Liver (tissue), 8 donors: ENCODE measurements at regions not wholly inside any gene's neighbourhood (a gene's known extent, or its start where the extent isn't known, plus 50 kb on each side); places are given as distances from the start of the nearest gene placed in this dataset.

ENCODE experiments used
- DNase-seq: peaks from one replicate; pipeline ENCODE4 v3.0.0-alpha.2; 2017; ENCODE audit warnings: low spot score
- H3K27ac ChIP-seq, 2 donors: one replicate each; pipeline ENCODE4 v1.7.0; 2013; ENCODE audit warnings: inconsistent platforms in 2 of 2, low read length in 2 of 2, control low read depth in 1 of 2, low read depth in 1 of 2, mild to moderate bottlenecking in 1 of 2
- H3K27me3 ChIP-seq, 4 donors: one replicate each; pipeline versions ENCODE4 v1.6.1 to v1.7.0; 2013; ENCODE audit warnings: low read length in 3 of 4, inconsistent platforms in 1 of 4, mild to moderate bottlenecking in 1 of 4, moderate library complexity in 1 of 4; ENCODE audit not compliant: control insufficient read depth in 4 of 4, insufficient read depth in 4 of 4
- H3K36me3 ChIP-seq, 4 donors: one replicate each; pipeline versions ENCODE4 v1.6.1 to v1.7.0; 2013; ENCODE audit warnings: low read length in 3 of 4, mild to moderate bottlenecking in 3 of 4, low read depth in 1 of 4, moderate library complexity in 1 of 4; ENCODE audit not compliant: control insufficient read depth in 4 of 4, insufficient read depth in 3 of 4
- H3K4me1 ChIP-seq, 4 donors: one replicate each; pipeline versions ENCODE4 v1.6.1 to v1.7.0; 2013; ENCODE audit warnings: low read length in 3 of 4, mild to moderate bottlenecking in 3 of 4, moderate library complexity in 1 of 4; ENCODE audit not compliant: control insufficient read depth in 4 of 4, insufficient read depth in 4 of 4
- H3K4me3 ChIP-seq, 3 donors: one replicate each; pipeline versions ENCODE4 v1.6.1 to v1.7.0; 2013; ENCODE audit warnings: low read length in 3 of 3, control low read depth in 1 of 3, low read depth in 1 of 3, mild to moderate bottlenecking in 1 of 3
- H3K9ac ChIP-seq, 2 donors: one replicate each; pipeline ENCODE4 v1.7.0; 2013; ENCODE audit warnings: low read length in 2 of 2, mild to moderate bottlenecking in 2 of 2, moderate library complexity in 2 of 2, control low read depth in 1 of 2, low read depth in 1 of 2
- H3K9me3 ChIP-seq, 4 donors: one replicate each; pipeline versions ENCODE4 v1.6.1 to v1.7.0; 2013; ENCODE audit warnings: low read length in 3 of 4; ENCODE audit not compliant: control insufficient read depth in 4 of 4
- EGR1 ChIP-seq, 2 donors: IDR thresholded peaks; 2 replicates each; pipeline ENCODE4 v1.6.1; 2016 to 2018; ENCODE audit warnings: antibody characterized with exemption in 2 of 2, low read depth in 2 of 2
- FOXA1 ChIP-seq: IDR thresholded peaks from 2 replicates; pipeline ENCODE4 v1.6.1; 2016; ENCODE audit warnings: antibody characterized with exemption
- FOXA2 ChIP-seq: IDR thresholded peaks from 2 replicates; pipeline ENCODE4 v1.6.1; 2016; ENCODE audit warnings: antibody characterized with exemption
- GABPA ChIP-seq, 2 donors: IDR thresholded peaks in 1 of 2; conservative IDR thresholded peaks in 1 of 2; 2 replicates each; pipeline ENCODE4 v1.6.1; 2016; ENCODE audit warnings: antibody characterized with exemption in 2 of 2, mild to moderate bottlenecking in 1 of 2, moderate library complexity in 1 of 2
- HNF4A ChIP-seq, 2 donors: conservative IDR thresholded peaks; 2 replicates each; pipeline ENCODE4 v1.6.1; 2016; ENCODE audit warnings: antibody characterized with exemption in 2 of 2, mild to moderate bottlenecking in 2 of 2
- HNF4G ChIP-seq: IDR thresholded peaks from 2 replicates; pipeline ENCODE4 v1.6.1; 2016; ENCODE audit warnings: antibody characterized with exemption
- JUND ChIP-seq, 2 donors: IDR thresholded peaks; 2 replicates each; pipeline ENCODE4 v1.6.1; 2016; ENCODE audit warnings: antibody characterized with exemption in 2 of 2
- NR2F2 ChIP-seq: IDR thresholded peaks from 2 replicates; pipeline ENCODE4 v1.6.1; 2016; ENCODE audit warnings: antibody characterized with exemption
- RAD21 ChIP-seq, 2 donors: IDR thresholded peaks; 2 replicates each; pipeline ENCODE4 v1.6.1; 2016; ENCODE audit warnings: antibody characterized with exemption in 2 of 2, mild to moderate bottlenecking in 2 of 2
- RXRA ChIP-seq, 2 donors: IDR thresholded peaks; 2 replicates each; pipeline ENCODE4 v1.6.1; 2017 to 2018; ENCODE audit warnings: antibody characterized with exemption in 2 of 2, mild to moderate bottlenecking in 1 of 2
- SP1 ChIP-seq: IDR thresholded peaks from 2 replicates; pipeline ENCODE4 v1.6.1; 2018; ENCODE audit warnings: antibody characterized with exemption, mild to moderate bottlenecking
- TAF1 ChIP-seq: conservative IDR thresholded peaks from 2 replicates; pipeline ENCODE4 v1.6.1; 2016; ENCODE audit warnings: antibody characterized with exemption, mild to moderate bottlenecking
- YY1 ChIP-seq: IDR thresholded peaks from 2 replicates; pipeline ENCODE4 v1.6.1; 2016; ENCODE audit warnings: antibody characterized with exemption, mild to moderate bottlenecking
- WGBS: extraction: QIAGEN DNeasy Blood & Tissue Kit; methylation state at CpG from one replicate; pipeline ENCODE4 v1.1.7; 2013; 5-methylcytosine and 5-hydroxymethylcytosine counted together
- TF ChIP-seq, protein P1 (sequence below): IDR thresholded peaks from 2 replicates; pipeline ENCODE4 v1.6.1; 2016; ENCODE audit warnings: antibody characterized with exemption
- TF ChIP-seq, protein P2 (sequence below): IDR thresholded peaks from 2 replicates; pipeline ENCODE4 v1.6.1; 2016; ENCODE audit warnings: antibody characterized with exemption
- TF ChIP-seq, protein P3 (sequence below): fragments of 150-350 bp; IDR thresholded peaks from 2 replicates; pipeline ENCODE4 v1.5.1; 2017; ENCODE audit warnings: improper control_type of control experiment, low read depth, low read length; ENCODE audit not compliant: missing input control
- TF ChIP-seq, protein P4 (sequence below): IDR thresholded peaks from 2 replicates; pipeline ENCODE4 v1.6.1; 2016; ENCODE audit warnings: antibody characterized with exemption
- TF ChIP-seq, protein P5 (sequence below): IDR thresholded peaks from 2 replicates; pipeline ENCODE4 v1.6.1; 2016; ENCODE audit warnings: antibody characterized with exemption, mild to moderate bottlenecking
- donor health status: healthy.
- donor health status: healthy.
- donor health status: healthy.
- donor health status: healthy.
- donor health status: healthy.

DNA sequence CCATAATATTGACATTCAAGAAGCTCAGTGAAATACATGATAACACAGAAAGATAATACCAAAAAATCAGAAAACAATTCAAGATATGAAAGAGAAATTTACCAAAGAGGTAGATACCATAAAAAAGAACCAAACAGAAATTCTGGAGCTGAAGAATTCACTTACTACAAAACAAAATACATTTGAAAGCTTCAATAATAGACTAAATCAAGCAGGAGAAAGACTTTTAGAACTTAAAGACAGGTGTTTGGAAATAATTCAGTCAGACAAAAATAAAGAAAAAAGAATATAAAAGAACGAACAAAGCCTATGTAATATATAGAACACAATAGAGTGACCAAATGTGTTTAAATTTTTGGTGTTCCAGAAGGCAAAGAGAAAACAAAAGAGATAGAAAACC lies 158.7 kb downstream of the MOBP start (continued):
- TF ChIP-seq, protein P1, sequence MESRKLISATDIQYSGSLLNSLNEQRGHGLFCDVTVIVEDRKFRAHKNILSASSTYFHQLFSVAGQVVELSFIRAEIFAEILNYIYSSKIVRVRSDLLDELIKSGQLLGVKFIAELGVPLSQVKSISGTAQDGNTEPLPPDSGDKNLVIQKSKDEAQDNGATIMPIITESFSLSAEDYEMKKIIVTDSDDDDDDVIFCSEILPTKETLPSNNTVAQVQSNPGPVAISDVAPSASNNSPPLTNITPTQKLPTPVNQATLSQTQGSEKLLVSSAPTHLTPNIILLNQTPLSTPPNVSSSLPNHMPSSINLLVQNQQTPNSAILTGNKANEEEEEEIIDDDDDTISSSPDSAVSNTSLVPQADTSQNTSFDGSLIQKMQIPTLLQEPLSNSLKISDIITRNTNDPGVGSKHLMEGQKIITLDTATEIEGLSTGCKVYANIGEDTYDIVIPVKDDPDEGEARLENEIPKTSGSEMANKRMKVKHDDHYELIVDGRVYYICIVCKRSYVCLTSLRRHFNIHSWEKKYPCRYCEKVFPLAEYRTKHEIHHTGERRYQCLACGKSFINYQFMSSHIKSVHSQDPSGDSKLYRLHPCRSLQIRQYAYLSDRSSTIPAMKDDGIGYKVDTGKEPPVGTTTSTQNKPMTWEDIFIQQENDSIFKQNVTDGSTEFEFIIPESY = no peak
- TF ChIP-seq, protein P2, sequence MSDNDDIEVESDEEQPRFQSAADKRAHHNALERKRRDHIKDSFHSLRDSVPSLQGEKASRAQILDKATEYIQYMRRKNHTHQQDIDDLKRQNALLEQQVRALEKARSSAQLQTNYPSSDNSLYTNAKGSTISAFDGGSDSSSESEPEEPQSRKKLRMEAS = no peak
- TF ChIP-seq SP1 = no peak
- TF ChIP-seq GABPA (IDR thresholded peaks at IDR 0.05 in 1 of 2, conservative IDR thresholded peaks at IDR 0.05 in 1 of 2) = no peak
- no peak for TF ChIP-seq EGR1 (IDR thresholded peaks at IDR 0.05; ENCODE audit: low read depth in 2 of 2)
- TF ChIP-seq HNF4A (conservative IDR thresholded peaks at IDR 0.05) = no peak
- TF ChIP-seq FOXA1 = no peak
- TF ChIP-seq YY1 = no peak

DNA sequence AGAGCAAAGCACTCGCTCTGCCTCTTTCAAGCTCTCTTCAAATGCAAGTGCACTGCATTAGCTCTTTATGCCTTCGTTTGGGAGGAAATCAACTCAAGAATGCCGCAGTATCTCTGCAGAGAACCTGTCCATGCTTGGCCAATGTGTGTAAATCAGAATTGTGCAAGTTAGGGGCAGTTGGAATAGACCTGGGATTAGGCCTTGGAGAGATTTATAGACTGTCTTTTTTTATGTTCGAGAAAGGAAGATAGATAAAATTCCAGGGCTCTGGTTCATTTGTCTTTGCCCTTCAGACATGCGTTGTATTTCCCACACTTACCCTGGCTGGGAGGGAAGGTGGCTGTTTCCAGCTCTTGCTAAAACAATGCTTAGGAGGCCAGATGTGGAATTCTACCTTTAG lies 163.7 kb downstream of the MOBP start:
- Histone ChIP-seq H3K4me3 (no peak overlapping the region), H3K36me3 (no peaks in the 10 kb centered on the region), H3K4me1 (no peaks in the 10 kb centered on the region), H3K27ac (no peak overlapping the region), H3K27me3 (peaks cover 0 to 4% (median 0%) of the 10 kb centered on the region in 4 donors), H3K9ac (no peak overlapping the region), H3K9me3 (peaks cover 0 to 1% (median 0%) of the 10 kb centered on the region in 4 donors)
- TF ChIP-seq YY1 (no peak), JUND (IDR thresholded peaks at IDR 0.05) (no peak), HNF4G (no peak), RAD21 (IDR thresholded peaks at IDR 0.05) (no peak), FOXA2 (no peak), TAF1 (no peak), NR2F2 (no peak), HNF4A (conservative IDR thresholded peaks at IDR 0.05) (no peak), GABPA (IDR thresholded peaks at IDR 0.05 in 1 of 2, conservative IDR thresholded peaks at IDR 0.05 in 1 of 2) (no peak), RXRA (IDR thresholded peaks at IDR 0.05) (no peak), EGR1 (IDR thresholded peaks at IDR 0.05; ENCODE audit: low read depth in 2 of 2) (no peak), SP1 (no peak), FOXA1 (no peak)
- TF ChIP-seq, protein P3, sequence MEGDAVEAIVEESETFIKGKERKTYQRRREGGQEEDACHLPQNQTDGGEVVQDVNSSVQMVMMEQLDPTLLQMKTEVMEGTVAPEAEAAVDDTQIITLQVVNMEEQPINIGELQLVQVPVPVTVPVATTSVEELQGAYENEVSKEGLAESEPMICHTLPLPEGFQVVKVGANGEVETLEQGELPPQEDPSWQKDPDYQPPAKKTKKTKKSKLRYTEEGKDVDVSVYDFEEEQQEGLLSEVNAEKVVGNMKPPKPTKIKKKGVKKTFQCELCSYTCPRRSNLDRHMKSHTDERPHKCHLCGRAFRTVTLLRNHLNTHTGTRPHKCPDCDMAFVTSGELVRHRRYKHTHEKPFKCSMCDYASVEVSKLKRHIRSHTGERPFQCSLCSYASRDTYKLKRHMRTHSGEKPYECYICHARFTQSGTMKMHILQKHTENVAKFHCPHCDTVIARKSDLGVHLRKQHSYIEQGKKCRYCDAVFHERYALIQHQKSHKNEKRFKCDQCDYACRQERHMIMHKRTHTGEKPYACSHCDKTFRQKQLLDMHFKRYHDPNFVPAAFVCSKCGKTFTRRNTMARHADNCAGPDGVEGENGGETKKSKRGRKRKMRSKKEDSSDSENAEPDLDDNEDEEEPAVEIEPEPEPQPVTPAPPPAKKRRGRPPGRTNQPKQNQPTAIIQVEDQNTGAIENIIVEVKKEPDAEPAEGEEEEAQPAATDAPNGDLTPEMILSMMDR = no peak
- TF ChIP-seq, protein P1 = no peak
- TF ChIP-seq, protein P2 = no peak
- TF ChIP-seq, protein P4, sequence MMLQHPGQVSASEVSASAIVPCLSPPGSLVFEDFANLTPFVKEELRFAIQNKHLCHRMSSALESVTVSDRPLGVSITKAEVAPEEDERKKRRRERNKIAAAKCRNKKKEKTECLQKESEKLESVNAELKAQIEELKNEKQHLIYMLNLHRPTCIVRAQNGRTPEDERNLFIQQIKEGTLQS = no peak
- TF ChIP-seq, protein P5, sequence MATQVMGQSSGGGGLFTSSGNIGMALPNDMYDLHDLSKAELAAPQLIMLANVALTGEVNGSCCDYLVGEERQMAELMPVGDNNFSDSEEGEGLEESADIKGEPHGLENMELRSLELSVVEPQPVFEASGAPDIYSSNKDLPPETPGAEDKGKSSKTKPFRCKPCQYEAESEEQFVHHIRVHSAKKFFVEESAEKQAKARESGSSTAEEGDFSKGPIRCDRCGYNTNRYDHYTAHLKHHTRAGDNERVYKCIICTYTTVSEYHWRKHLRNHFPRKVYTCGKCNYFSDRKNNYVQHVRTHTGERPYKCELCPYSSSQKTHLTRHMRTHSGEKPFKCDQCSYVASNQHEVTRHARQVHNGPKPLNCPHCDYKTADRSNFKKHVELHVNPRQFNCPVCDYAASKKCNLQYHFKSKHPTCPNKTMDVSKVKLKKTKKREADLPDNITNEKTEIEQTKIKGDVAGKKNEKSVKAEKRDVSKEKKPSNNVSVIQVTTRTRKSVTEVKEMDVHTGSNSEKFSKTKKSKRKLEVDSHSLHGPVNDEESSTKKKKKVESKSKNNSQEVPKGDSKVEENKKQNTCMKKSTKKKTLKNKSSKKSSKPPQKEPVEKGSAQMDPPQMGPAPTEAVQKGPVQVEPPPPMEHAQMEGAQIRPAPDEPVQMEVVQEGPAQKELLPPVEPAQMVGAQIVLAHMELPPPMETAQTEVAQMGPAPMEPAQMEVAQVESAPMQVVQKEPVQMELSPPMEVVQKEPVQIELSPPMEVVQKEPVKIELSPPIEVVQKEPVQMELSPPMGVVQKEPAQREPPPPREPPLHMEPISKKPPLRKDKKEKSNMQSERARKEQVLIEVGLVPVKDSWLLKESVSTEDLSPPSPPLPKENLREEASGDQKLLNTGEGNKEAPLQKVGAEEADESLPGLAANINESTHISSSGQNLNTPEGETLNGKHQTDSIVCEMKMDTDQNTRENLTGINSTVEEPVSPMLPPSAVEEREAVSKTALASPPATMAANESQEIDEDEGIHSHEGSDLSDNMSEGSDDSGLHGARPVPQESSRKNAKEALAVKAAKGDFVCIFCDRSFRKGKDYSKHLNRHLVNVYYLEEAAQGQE = no peak
- WGBS = 48% methylated on average over 5 of the region's 5 CpGs
- no peak for DNase-seq
